Brain microvascular endothelial cell (primary cell): ENCODE measurements at regions not wholly inside any gene's neighbourhood (a gene's known extent, or its start where the extent isn't known, plus 50 kb on each side); places are given as distances from the start of the nearest gene placed in this dataset.

Experiments
- DNase-seq: peaks from one replicate; pipeline ENCODE4 v3.0.0-alpha.2; 2020
- H3K27ac ChIP-seq: fragments of 250-450 bp; sonication (Bioruptor Pico); 2 replicates; pipeline ENCODE4 v1.5.1; 2020; ENCODE audit warnings: mild to moderate bottlenecking, moderate library complexity
- H3K27me3 ChIP-seq: fragments of 250-450 bp; sonication (Bioruptor Pico); replicated peaks from 2 replicates; pipeline ENCODE4 v1.5.1; 2020; ENCODE audit warnings: mild to moderate bottlenecking
- H3K36me3 ChIP-seq: fragments of 250-450 bp; sonication (Bioruptor Pico); replicated peaks from 2 replicates; pipeline ENCODE4 v1.5.1; 2020; ENCODE audit warnings: mild to moderate bottlenecking
- H3K4me3 ChIP-seq: 2 replicates; pipeline ENCODE4 v1.5.1; 2011; ENCODE audit warnings: low read depth, mild to moderate bottlenecking, control low read depth, low read length, moderate library complexity
- in situ Hi-C: cut with HindIII; loops from 2 replicates; pipeline ENCODE4 v1.10.0; 2017; ENCODE audit warnings: low sequenced_read_pairs, low pct_ligation_motif_present
- TF ChIP-seq, protein P1 (sequence below): IDR thresholded peaks from 2 replicates; pipeline ENCODE4 v1.5.1; 2011; ENCODE audit warnings: low read depth, mild to moderate bottlenecking, moderate library complexity, low read length, control low read depth, inconsistent platforms; ENCODE audit errors: missing control alignments

DNA sequence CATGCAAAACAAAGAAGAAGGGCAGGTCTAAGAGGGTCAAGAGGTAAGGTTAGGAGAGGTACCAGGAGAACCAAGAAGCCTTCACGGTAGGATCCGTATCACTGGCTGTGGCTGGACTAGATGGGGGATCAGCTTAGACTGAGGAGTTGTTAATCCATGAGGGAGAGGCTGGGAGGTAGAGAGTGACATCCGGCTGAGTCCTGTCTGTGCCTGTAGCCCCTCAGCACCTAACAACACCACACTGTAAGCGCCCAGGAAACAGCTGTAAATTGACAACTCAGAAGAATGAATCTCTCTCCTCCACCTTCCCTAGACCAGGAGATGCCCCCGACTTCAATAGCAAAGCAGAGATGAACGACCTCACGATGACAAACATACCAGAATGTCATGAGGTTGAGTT lies 199.4 kb upstream of the RPL38 start:
- Histone ChIP-seq H3K27ac (no peak overlapping the region), H3K27me3 (no peaks in the 10 kb centered on the region), H3K4me3 (no peak overlapping the region), H3K36me3 (no peaks in the 10 kb centered on the region)
- TF ChIP-seq, protein P1, sequence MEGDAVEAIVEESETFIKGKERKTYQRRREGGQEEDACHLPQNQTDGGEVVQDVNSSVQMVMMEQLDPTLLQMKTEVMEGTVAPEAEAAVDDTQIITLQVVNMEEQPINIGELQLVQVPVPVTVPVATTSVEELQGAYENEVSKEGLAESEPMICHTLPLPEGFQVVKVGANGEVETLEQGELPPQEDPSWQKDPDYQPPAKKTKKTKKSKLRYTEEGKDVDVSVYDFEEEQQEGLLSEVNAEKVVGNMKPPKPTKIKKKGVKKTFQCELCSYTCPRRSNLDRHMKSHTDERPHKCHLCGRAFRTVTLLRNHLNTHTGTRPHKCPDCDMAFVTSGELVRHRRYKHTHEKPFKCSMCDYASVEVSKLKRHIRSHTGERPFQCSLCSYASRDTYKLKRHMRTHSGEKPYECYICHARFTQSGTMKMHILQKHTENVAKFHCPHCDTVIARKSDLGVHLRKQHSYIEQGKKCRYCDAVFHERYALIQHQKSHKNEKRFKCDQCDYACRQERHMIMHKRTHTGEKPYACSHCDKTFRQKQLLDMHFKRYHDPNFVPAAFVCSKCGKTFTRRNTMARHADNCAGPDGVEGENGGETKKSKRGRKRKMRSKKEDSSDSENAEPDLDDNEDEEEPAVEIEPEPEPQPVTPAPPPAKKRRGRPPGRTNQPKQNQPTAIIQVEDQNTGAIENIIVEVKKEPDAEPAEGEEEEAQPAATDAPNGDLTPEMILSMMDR, result no peak
- in situ Hi-C loops, result no loop called here
- DNase-seq, result no peak

DNA sequence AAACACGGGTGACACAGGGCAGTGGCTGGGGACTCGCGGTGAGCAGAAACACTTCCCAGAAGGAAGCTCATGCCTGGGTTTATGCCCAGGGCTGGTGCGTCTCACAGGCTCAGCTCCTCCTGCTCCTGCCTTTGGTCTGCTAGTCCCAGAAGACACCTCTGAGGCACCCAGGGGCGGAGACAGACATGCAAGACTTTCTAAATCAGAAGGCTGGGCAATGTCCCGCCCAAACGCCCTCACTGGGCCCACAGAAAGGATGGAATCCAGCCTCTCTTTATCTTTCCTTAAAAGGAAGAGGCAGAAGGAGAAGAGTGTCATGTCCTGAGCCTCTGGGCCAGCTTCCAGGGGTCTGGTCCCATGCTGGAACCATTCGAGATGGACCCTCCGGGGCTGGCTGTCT lies 197.7 kb upstream of the RPL38 start:
- no peak for DNase-seq
- Histone ChIP-seq H3K27ac (no peak overlapping the region), H3K27me3 (no peaks in the 10 kb centered on the region), H3K36me3 (no peaks in the 10 kb centered on the region), H3K4me3 (no peak overlapping the region)
- TF ChIP-seq, protein P1, result no peak
- in situ Hi-C loops, result no loop called here

DNA sequence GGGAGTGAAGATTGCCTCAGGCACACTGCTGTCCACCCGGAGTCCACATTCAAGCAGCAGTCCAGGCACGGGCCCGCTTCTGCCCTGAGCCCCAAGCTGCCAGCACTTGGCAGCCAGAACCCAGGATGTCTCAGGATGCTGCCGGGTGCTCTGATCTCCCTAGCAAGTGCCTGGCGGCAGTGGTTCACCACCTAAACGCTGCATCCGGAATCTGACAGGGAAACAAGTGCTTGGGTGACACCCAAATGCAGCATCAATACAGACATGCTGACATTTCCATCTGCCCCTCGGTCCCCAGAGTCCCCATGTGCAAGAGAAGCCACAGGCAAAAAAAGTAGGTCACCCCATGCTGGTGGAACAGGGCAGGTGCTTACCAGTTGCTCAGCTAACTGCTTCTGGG lies 197.1 kb upstream of the RPL38 start:
- no peak overlapping the region for H3K4me3 ChIP-seq
- no peaks in the 10 kb centered on the region for H3K27me3 ChIP-seq
- TF ChIP-seq, protein P1, result no peak
- no peak for DNase-seq
- H3K36me3 ChIP-seq, result no peaks in the 10 kb centered on the region
- in situ Hi-C loops, result no loop called here
- no peak overlapping the region for H3K27ac ChIP-seq

DNA sequence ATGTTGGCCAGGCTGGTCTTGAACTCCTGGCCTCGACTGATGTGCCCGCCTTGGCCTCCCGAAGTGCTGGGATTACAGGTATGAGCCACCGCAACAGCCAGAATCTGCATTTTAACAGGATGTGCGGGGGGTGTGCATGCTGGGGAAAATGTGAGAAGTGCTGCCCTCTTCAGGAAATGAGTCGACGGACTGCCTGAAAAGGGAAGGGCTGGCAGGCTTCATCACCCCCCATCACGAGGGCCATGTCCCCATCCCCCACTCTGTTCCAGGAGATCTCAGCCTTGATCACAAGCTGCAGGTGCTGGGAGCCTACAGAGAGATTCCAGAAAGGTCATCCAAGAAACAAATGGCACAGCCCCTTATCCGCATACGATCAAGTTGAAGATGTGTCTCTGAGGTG lies 195.3 kb upstream of the RPL38 start:
- TF ChIP-seq, protein P1, result no peak
- Histone ChIP-seq H3K27ac (no peak overlapping the region), H3K36me3 (no peaks in the 10 kb centered on the region), H3K4me3 (no peak overlapping the region), H3K27me3 (no peaks in the 10 kb centered on the region)
- in situ Hi-C loops, result no loop called here
- DNase-seq, result no peak

DNA sequence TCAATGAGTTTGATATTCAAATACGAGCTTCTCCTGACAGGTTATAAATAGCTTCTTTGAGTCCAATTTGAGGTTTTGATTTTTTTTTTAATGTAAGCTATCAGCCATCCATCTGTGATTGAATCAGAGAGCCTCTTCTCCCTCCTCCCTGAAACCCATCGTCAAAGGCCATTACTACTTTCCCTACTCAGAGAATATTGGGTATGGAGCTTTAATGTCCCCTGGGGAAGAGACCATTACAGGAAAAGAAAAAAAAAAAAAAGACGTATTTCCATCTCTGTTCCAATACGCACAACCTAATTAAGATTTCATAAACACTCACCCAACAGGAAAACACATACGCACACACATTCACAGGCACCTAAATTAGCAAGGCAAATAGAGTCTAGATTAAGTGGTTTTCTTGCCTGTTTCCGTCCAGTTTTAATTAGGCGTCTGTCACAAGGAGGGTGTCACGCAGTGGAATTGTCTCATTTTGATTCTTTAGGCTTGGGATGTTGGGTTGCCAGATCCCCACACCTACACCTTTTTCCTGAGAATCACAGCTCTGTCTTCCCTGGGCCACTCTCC lies 194.3 kb upstream of the RPL38 start:
- TF ChIP-seq, protein P1, result no peak
- H3K36me3 ChIP-seq, result no peaks in the 10 kb centered on the region
- no peaks in the 10 kb centered on the region for H3K27me3 ChIP-seq
- no peak overlapping the region for H3K4me3 ChIP-seq
- H3K27ac ChIP-seq, result no peak overlapping the region
- no peak for DNase-seq
- in situ Hi-C loops, result no loop called here

DNA sequence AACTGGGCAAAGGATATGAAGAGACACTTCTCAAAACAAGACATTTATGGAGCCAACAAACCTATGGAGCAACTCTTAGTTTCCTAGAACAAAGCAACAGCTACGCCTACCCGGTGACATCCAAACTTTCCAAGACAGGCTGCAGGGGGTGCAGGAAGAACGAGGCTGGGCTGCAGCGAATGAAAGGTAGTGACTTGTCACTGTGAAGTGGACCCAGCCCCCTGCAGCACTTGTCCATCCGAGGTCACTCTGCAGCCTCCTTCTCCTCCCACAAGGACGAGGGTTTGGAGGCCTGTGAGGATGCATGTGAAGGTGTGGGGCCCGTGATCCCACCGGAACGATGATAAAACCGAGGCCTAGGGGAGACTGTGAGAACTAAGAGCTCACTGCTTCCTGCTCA lies 192.6 kb upstream of the RPL38 start:
- Histone ChIP-seq H3K36me3 (no peaks in the 10 kb centered on the region), H3K27me3 (no peaks in the 10 kb centered on the region), H3K4me3 (no peak overlapping the region), H3K27ac (no peak overlapping the region)
- DNase-seq, result no peak
- in situ Hi-C loops, result no loop called here
- TF ChIP-seq, protein P1, result no peak
